H1 (cell line): ENCODE measurements at regions not wholly inside any gene's neighbourhood (a gene's known extent, or its start where the extent isn't known, plus 50 kb on each side); places are given as distances from the start of the nearest gene placed in this dataset.

Experiments used
- CTCF ChIA-PET: fragments of 300-600 bp; sonication (Branson Sonifier 250); formaldehyde crosslinking; loops from one replicate; lab custom pipeline; 2021; ENCODE audit not compliant: partially characterized antibody; lab: Charles Lee
- POLR2A ChIA-PET: fragments of 300-600 bp; sonication (Branson Sonifier 250); formaldehyde crosslinking; loops from one replicate; lab custom pipeline; 2021; ENCODE audit warnings: inconsistent platforms; ENCODE audit not compliant: partially characterized antibody; lab: Charles Lee
- DNase-seq, 2 experiments: peaks; one replicate each; pipeline versions ENCODE4 v3.0.0 to v3.0.0-alpha.2; 2010 to 2022; ENCODE audit warnings: low spot score in 2 of 2, low read depth in 1 of 2, mixed read lengths in 1 of 2
- FAIRE-seq: peaks from 2 replicates; lab custom pipeline; 2011; peaks lifted over from hg19 to GRCh38; lab: Jason Lieb, UNC
- H2AFZ ChIP-seq: 2 replicates; pipeline ENCODE4 v1.8.1; 2012; ENCODE audit warnings: low read length, inconsistent platforms
- H2AK5ac ChIP-seq: 2 replicates; pipeline ENCODE4 v1.6.1; 2013; ENCODE audit warnings: low read depth, low read length
- H2BK120ac ChIP-seq: replicated peaks from 2 replicates; pipeline ENCODE3; 2013; ENCODE audit warnings: low read depth, low read length, inconsistent platforms
- H2BK12ac ChIP-seq: 2 replicates; pipeline ENCODE4 v1.6.1; 2013; ENCODE audit warnings: low read depth, low read length
- H2BK15ac ChIP-seq: 2 replicates; pipeline ENCODE4 v1.6.1; 2013; ENCODE audit warnings: low read length
- H2BK20ac ChIP-seq: 2 replicates; pipeline ENCODE4 v1.6.1; 2013; ENCODE audit warnings: low read length
- H2BK5ac ChIP-seq: 2 replicates; pipeline ENCODE4 v1.6.1; 2013; ENCODE audit warnings: low read depth, low read length
- H3K14ac ChIP-seq: 2 replicates; pipeline ENCODE4 v1.6.1; 2013; ENCODE audit warnings: inconsistent platforms; ENCODE audit not compliant: insufficient read length
- H3K18ac ChIP-seq: 2 replicates; pipeline ENCODE4 v1.6.1; 2013; ENCODE audit warnings: low read length; ENCODE audit errors: extremely low read depth
- H3K23ac ChIP-seq: 2 replicates; pipeline ENCODE4 v1.6.1; 2013; ENCODE audit warnings: inconsistent platforms; ENCODE audit not compliant: insufficient read length
- H3K23me2 ChIP-seq: 2 replicates; pipeline ENCODE4 v1.6.1; 2013; ENCODE audit warnings: low read depth, low read length
- H3K27ac ChIP-seq: 2 replicates; pipeline ENCODE4 v1.6.1; 2011; ENCODE audit warnings: low read depth, low read length, inconsistent platforms
- H3K27me3 ChIP-seq, 4 experiments: replicated peaks in 1 of 4; 1 replicate in 1 of 4; 2 replicates in 3 of 4; pipeline versions ENCODE4 v1.6.1 to v1.8.1; 2011 to 2013; ENCODE audit warnings: low read length in 3 of 4, mild to moderate bottlenecking in 3 of 4, inconsistent platforms in 2 of 4, mixed read lengths in 2 of 4, moderate library complexity in 1 of 4; ENCODE audit not compliant: control insufficient read depth in 3 of 4, insufficient read depth in 3 of 4; ENCODE audit errors: extremely low read depth in 1 of 4
- H3K36me3 ChIP-seq, 4 experiments: 2 replicates each; pipeline versions ENCODE4 v1.6.1 to v1.8.1; 2011 to 2013; ENCODE audit warnings: mild to moderate bottlenecking in 4 of 4, low read length in 3 of 4, moderate library complexity in 2 of 4, control low read depth in 1 of 4, inconsistent platforms in 1 of 4; ENCODE audit not compliant: insufficient read depth in 4 of 4, control insufficient read depth in 2 of 4
- H3K4ac ChIP-seq: replicated peaks from 2 replicates; pipeline ENCODE3; 2013; ENCODE audit warnings: low read length, low read depth, mixed read lengths, inconsistent platforms; ENCODE audit not compliant: insufficient read length
- H3K4me1 ChIP-seq, 4 experiments: replicated peaks in 1 of 4; 1 replicate in 1 of 4; 2 replicates in 3 of 4; pipeline versions ENCODE4 v1.6.1 to v1.8.1; 2011 to 2013; ENCODE audit warnings: low read length in 3 of 4, inconsistent platforms in 2 of 4, mixed read lengths in 1 of 4; ENCODE audit not compliant: insufficient read depth in 4 of 4, control insufficient read depth in 3 of 4
- H3K4me2 ChIP-seq, 2 experiments: 2 replicates each; pipeline versions ENCODE4 v1.6.1 to v1.8.1; 2011 to 2013; ENCODE audit warnings: low read depth in 2 of 2, low read length in 2 of 2, control low read depth in 1 of 2, inconsistent platforms in 1 of 2, mild to moderate bottlenecking in 1 of 2; ENCODE audit not compliant: insufficient read depth in 1 of 2
- H3K4me3 ChIP-seq, 4 experiments: fragments of 200-600, 300-600 bp in 1 of 4; sonication (generic), shearing (Covaris generic), sonication (Bioruptor Twin) in 1 of 4; 2 replicates each; pipeline versions ENCODE4 v1.5.1 to v1.8.1; 2011 to 2016; ENCODE audit warnings: low read length in 4 of 4, low read depth in 3 of 4, control low read depth in 2 of 4, inconsistent platforms in 2 of 4, mild to moderate bottlenecking in 2 of 4, mixed read lengths in 1 of 4, moderate library complexity in 1 of 4; ENCODE audit not compliant: insufficient read depth in 2 of 4; ENCODE audit errors: extremely low read depth in 1 of 4
- H3K56ac ChIP-seq: replicated peaks from 2 replicates; pipeline ENCODE3; 2013; ENCODE audit warnings: low read depth, mild to moderate bottlenecking, mixed read lengths, low read length, inconsistent platforms; ENCODE audit not compliant: insufficient read length
- H3K79me1 ChIP-seq: 2 replicates; pipeline ENCODE4 v1.6.1; 2013; ENCODE audit warnings: low read depth, low read length, control low read depth
- H3K79me2 ChIP-seq, 2 experiments: 2 replicates each; pipeline versions ENCODE4 v1.6.1 to v1.8.1; 2012 to 2013; ENCODE audit warnings: low read length in 2 of 2, mild to moderate bottlenecking in 2 of 2, inconsistent platforms in 1 of 2; ENCODE audit not compliant: insufficient read depth in 2 of 2, control insufficient read depth in 1 of 2
- H3K9ac ChIP-seq, 4 experiments: replicated peaks in 1 of 4; 1 replicate in 1 of 4; 2 replicates in 3 of 4; pipeline versions ENCODE4 v1.6.1 to v1.8.1; 2011 to 2013; ENCODE audit warnings: low read depth in 3 of 4, low read length in 3 of 4, control low read depth in 2 of 4, mild to moderate bottlenecking in 2 of 4, moderate library complexity in 2 of 4, inconsistent platforms in 1 of 4; ENCODE audit errors: extremely low read depth in 1 of 4
- H3K9me3 ChIP-seq, 2 experiments: 2 replicates each; pipeline versions ENCODE4 v1.6.1 to v1.8.1; 2012 to 2013; ENCODE audit warnings: mild to moderate bottlenecking in 2 of 2, moderate library complexity in 2 of 2, control low read depth in 1 of 2, inconsistent platforms in 1 of 2, low read depth in 1 of 2, low read length in 1 of 2, mixed read lengths in 1 of 2; ENCODE audit not compliant: insufficient read depth in 2 of 2
- H4K20me1 ChIP-seq, 2 experiments: replicated peaks in 1 of 2; 2 replicates each; pipeline versions ENCODE3 to v1.8.1; 2011 to 2013; ENCODE audit warnings: inconsistent platforms in 2 of 2, low read length in 2 of 2, mild to moderate bottlenecking in 1 of 2; ENCODE audit not compliant: insufficient read depth in 2 of 2, control insufficient read depth in 1 of 2
- H4K5ac ChIP-seq: 2 replicates; pipeline ENCODE4 v1.6.1; 2013; ENCODE audit warnings: low read length, low read depth, mixed read lengths, inconsistent platforms; ENCODE audit not compliant: insufficient read length
- H4K8ac ChIP-seq: 2 replicates; pipeline ENCODE4 v1.8.0; 2013; ENCODE audit warnings: mild to moderate bottlenecking, moderate library complexity, low read length, inconsistent platforms; ENCODE audit not compliant: insufficient read depth; ENCODE audit errors: extremely low read depth
- H4K91ac ChIP-seq: replicated peaks from 2 replicates; pipeline ENCODE3; 2013; ENCODE audit warnings: low read length, mixed read lengths, inconsistent platforms; ENCODE audit not compliant: insufficient read length
- ATF2 ChIP-seq: IDR thresholded peaks from 2 replicates; pipeline ENCODE4 v1.6.1; 2012; ENCODE audit warnings: low read length, inconsistent platforms
- BACH1 ChIP-seq: IDR thresholded peaks from 2 replicates; pipeline ENCODE4 v1.6.1; 2012; ENCODE audit warnings: low read length, improper control_type of control experiment
- CHD1 ChIP-seq: IDR thresholded peaks from 2 replicates; pipeline ENCODE4 v1.6.1; 2012; ENCODE audit warnings: low read depth, low read length, improper control_type of control experiment
- E2F6 ChIP-seq: IDR thresholded peaks from 2 replicates; pipeline ENCODE4 v1.6.1; 2012; ENCODE audit warnings: inconsistent platforms
- GABPA ChIP-seq: IDR thresholded peaks from 2 replicates; pipeline ENCODE4 v1.6.1; 2011; ENCODE audit warnings: mild to moderate bottlenecking, low read length, moderate library complexity, borderline replicate concordance; ENCODE audit not compliant: insufficient read depth
- NRF1 ChIP-seq: IDR thresholded peaks from 2 replicates; pipeline ENCODE4 v1.6.1; 2011; ENCODE audit warnings: mild to moderate bottlenecking, low read depth, low read length, improper control_type of control experiment
- POLR2A ChIP-seq, 2 experiments: IDR thresholded peaks; 1 replicate in 1 of 2; 2 replicates in 1 of 2; pipeline ENCODE4 v1.6.1; 2011; ENCODE audit warnings: low read depth in 2 of 2, low read length in 2 of 2, mild to moderate bottlenecking in 2 of 2; ENCODE audit errors: control extremely low read depth in 1 of 2
- WGBS, 2 experiments: shearing (Covaris generic) in 1 of 2; methylation state at CpG; one replicate each; pipeline versions ENCODE4 v1.1.6 to v1.1.7; 2013 to 2015; ENCODE audit warnings: low lambda C conversion rate in 2 of 2, mixed read lengths in 2 of 2, inconsistent platforms in 1 of 2, low coverage in 1 of 2, missing lambda C conversion rate in 1 of 2; ENCODE audit not compliant: insufficient replicate concordance in 2 of 2, insufficient coverage in 1 of 2, insufficient read length in 1 of 2; ENCODE audit errors: extremely low coverage in 1 of 2, missing lambda C conversion rate in 1 of 2; 5-methylcytosine and 5-hydroxymethylcytosine counted together

- H4K91ac ChIP-seq, result no peak overlapping the region
- no peaks in the 10 kb centered on the region for H3K79me2 ChIP-seq
- no peak overlapping the region for H4K5ac ChIP-seq
- no peaks in the 10 kb centered on the region for H3K79me1 ChIP-seq
- no peak overlapping the region for H4K8ac ChIP-seq
- H3K4me3 ChIP-seq, result no peak overlapping the region
- H2BK12ac ChIP-seq, result no peak overlapping the region
- H2BK15ac ChIP-seq, result no peak overlapping the region
- H2BK5ac ChIP-seq, result no peak overlapping the region
- H3K4me1 ChIP-seq, result peaks cover 0 to 3% (median 0%) of the 10 kb centered on the region in 4 experiments; a peak in 1 of 7 replicates
- H2BK120ac ChIP-seq, result no peak overlapping the region
- H2AK5ac ChIP-seq, result no peak overlapping the region
- no peak overlapping the region for H3K4ac ChIP-seq
- no peak overlapping the region for H3K9ac ChIP-seq
- no peak overlapping the region for H2BK20ac ChIP-seq
- H3K23ac ChIP-seq, result no peak overlapping the region
- H3K18ac ChIP-seq, result no peak overlapping the region
- H3K27ac ChIP-seq, result no peak overlapping the region
- FAIRE-seq (peak; percentile 36), DNase-seq (no peak)
- no peak overlapping the region for H2AFZ ChIP-seq
- no peaks in the 10 kb centered on the region for H3K9me3 ChIP-seq
- no peaks in the 10 kb centered on the region for H3K27me3 ChIP-seq
- H3K36me3 ChIP-seq, result no peaks in the 10 kb centered on the region
- H4K20me1 ChIP-seq, result no peaks in the 10 kb centered on the region
- H3K23me2 ChIP-seq, result no peaks in the 10 kb centered on the region
- 91% methylated on average over 4 of the region's 4 CpGs; no CpG with 5 or more reads in 1 of the 2 experiments for WGBS, 2 experiments
- ChIA-PET CTCF (no interaction called here), POLR2A (no interaction called here)
- H3K14ac ChIP-seq, result no peak overlapping the region
- H3K56ac ChIP-seq, result no peak overlapping the region
- H3K4me2 ChIP-seq, result no peak overlapping the region
- TF ChIP-seq ATF2 (no peak), BACH1 (no peak), NRF1 (no peak), GABPA (no peak), POLR2A (IDR thresholded peaks at IDR 0.05; ENCODE audit: control extremely low read depth in 1 of 2, low read depth in 2 of 2, low read length in 2 of 2) (no peak), E2F6 (no peak), CHD1 (no peak)
These were observed 59.1 kb downstream of the MID1IP1 start for GRCh38 chrX:38860106-38861013.
